ENCODE measurements at regions not wholly inside any gene's neighbourhood (a gene's known extent, or its start where the extent isn't known, plus 50 kb on each side); places are given as distances from the start of the nearest gene placed in this dataset.

DNA sequence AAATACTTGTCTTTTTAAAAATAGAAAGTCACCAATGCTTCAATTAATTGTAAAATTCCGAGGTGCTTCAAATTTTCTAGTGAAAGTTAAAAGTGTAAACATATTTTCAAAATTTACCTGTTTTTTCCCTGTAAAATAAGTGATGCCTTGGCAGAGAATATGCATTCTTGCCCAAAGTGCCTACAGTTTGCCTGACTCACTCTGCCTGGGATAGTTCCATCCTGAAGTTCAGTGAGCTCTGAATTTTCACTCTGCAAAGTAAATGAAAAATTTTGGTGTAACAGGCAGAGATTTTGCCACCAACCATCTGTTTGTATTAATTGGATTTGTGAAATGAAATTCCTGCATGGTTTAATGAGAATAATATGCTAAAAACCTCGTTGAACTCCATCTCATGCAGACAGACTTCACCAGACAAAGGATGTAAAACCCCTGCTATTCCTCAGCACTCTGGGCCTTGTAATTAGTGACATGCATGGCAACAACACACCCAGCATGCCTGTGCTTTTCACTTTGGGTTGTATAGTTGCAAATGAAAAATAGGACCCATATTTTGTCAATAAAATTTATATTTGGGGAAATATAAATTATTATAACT is 117.4 kb upstream of the GNAI1 start:
- TF ChIP-seq, protein P1, sequence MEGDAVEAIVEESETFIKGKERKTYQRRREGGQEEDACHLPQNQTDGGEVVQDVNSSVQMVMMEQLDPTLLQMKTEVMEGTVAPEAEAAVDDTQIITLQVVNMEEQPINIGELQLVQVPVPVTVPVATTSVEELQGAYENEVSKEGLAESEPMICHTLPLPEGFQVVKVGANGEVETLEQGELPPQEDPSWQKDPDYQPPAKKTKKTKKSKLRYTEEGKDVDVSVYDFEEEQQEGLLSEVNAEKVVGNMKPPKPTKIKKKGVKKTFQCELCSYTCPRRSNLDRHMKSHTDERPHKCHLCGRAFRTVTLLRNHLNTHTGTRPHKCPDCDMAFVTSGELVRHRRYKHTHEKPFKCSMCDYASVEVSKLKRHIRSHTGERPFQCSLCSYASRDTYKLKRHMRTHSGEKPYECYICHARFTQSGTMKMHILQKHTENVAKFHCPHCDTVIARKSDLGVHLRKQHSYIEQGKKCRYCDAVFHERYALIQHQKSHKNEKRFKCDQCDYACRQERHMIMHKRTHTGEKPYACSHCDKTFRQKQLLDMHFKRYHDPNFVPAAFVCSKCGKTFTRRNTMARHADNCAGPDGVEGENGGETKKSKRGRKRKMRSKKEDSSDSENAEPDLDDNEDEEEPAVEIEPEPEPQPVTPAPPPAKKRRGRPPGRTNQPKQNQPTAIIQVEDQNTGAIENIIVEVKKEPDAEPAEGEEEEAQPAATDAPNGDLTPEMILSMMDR (IDR thresholded peaks at IDR 0.05) = no peak
- TF ChIP-seq POLR2A (IDR thresholded peaks at IDR 0.05) = no peak
- ATAC-seq = no peak
- no peaks in the 10 kb centered on the region for H3K4me1 ChIP-seq
- H3K27me3 ChIP-seq = no peaks in the 10 kb centered on the region
- WGBS, 2 donors = 29 to 46% methylated on average over 2 of the region's 2 CpGs
- no peak overlapping the region for H3K4me3 ChIP-seq
- intact Hi-C loops (cut with DNase I) = no loop called here
- no peaks in the 10 kb centered on the region for H3K9me3 ChIP-seq
- no peak for DNase-seq
- no peaks in the 10 kb centered on the region for H3K36me3 ChIP-seq (replicated peaks in 1 of 2; ENCODE audit: insufficient read depth in 1 of 2, low read depth in 2 of 2)
- no peak overlapping the region for H3K27ac ChIP-seq

- intact Hi-C loops (cut with DNase I) = no loop called here
- H3K4me1 ChIP-seq = no peaks in the 10 kb centered on the region
- DNase-seq (no peak), ATAC-seq (no peak)
- no peaks in the 10 kb centered on the region for H3K27me3 ChIP-seq
- TF ChIP-seq, protein P1 (IDR thresholded peaks at IDR 0.05) = no peak
- no peak for TF ChIP-seq POLR2A (IDR thresholded peaks at IDR 0.05)
- H3K4me3 ChIP-seq = no peak overlapping the region
- 81 to 94% methylated on average over 2 of the region's 2 CpGs for WGBS, 2 donors
- H3K27ac ChIP-seq = no peak overlapping the region
- no peaks in the 10 kb centered on the region for H3K36me3 ChIP-seq (replicated peaks in 1 of 2; ENCODE audit: insufficient read depth in 1 of 2, low read depth in 2 of 2)
- no peaks in the 10 kb centered on the region for H3K9me3 ChIP-seq
Measured at GRCh38 chr7:80014511-80014910, 120.1 kb upstream of the GNAI1 start.

GRCh38 chr7:80008039-80008438 is 126.6 kb upstream of the GNAI1 start:
- no peak overlapping the region for H3K4me3 ChIP-seq
- H3K27ac ChIP-seq = no peak overlapping the region
- H3K9me3 ChIP-seq = no peaks in the 10 kb centered on the region
- TF ChIP-seq, protein P1 (IDR thresholded peaks at IDR 0.05) = no peak
- ATAC-seq (no peak), DNase-seq (no peak)
- H3K36me3 ChIP-seq (replicated peaks in 1 of 2; ENCODE audit: insufficient read depth in 1 of 2, low read depth in 2 of 2) = no peaks in the 10 kb centered on the region
- intact Hi-C loops (cut with DNase I) = no loop called here
- no peaks in the 10 kb centered on the region for H3K4me1 ChIP-seq
- H3K27me3 ChIP-seq = no peaks in the 10 kb centered on the region
- WGBS, 2 donors = 38 to 39% methylated on average over 1 of the region's 1 CpG

DNA sequence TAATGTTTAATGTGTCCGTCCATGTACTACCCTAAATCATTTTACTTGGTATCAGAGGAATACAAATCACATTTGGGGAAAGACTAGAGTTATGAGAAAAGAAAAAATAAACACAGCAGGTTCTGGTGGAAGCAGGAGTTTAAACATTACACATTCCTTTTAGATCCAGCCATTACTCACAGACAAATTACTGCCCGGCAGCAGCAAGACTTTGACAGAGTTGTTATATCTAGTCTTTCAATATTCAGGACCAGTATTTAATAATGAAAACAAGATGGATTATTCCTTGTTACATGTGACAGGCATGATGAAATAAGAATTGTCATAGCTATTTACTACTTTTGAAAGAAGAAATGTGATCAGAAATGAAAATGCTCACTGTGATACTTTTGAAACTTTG is 131.8 kb upstream of the GNAI1 start:
- Histone ChIP-seq H3K4me1 (no peaks in the 10 kb centered on the region), H3K27ac (no peak overlapping the region), H3K36me3 (replicated peaks in 1 of 2; ENCODE audit: insufficient read depth in 1 of 2, low read depth in 2 of 2) (no peaks in the 10 kb centered on the region), H3K9me3 (no peaks in the 10 kb centered on the region), H3K4me3 (no peak overlapping the region), H3K27me3 (no peaks in the 10 kb centered on the region)
- TF ChIP-seq POLR2A (IDR thresholded peaks at IDR 0.05) = no peak
- TF ChIP-seq, protein P1 (IDR thresholded peaks at IDR 0.05) = no peak
- intact Hi-C loops (cut with DNase I) = no loop called here
- 14 to 15% methylated on average over 2 of the region's 2 CpGs for WGBS, 2 donors
- ATAC-seq (no peak), DNase-seq (no peak)

- Histone ChIP-seq H3K27ac (no peak overlapping the region), H3K27me3 (no peaks in the 10 kb centered on the region), H3K4me3 (no peak overlapping the region), H3K9me3 (no peaks in the 10 kb centered on the region), H3K4me1 (no peaks in the 10 kb centered on the region), H3K36me3 (replicated peaks in 1 of 2; ENCODE audit: insufficient read depth in 1 of 2, low read depth in 2 of 2) (no peaks in the 10 kb centered on the region)
- TF ChIP-seq POLR2A (IDR thresholded peaks at IDR 0.05) = no peak
- TF ChIP-seq, protein P1 (IDR thresholded peaks at IDR 0.05) = no peak
- DNase-seq (no peak), ATAC-seq (no peak)
- intact Hi-C loops (cut with DNase I) = no loop called here
- 28 to 33% methylated on average over 1 of the region's 1 CpG for WGBS, 2 donors
Measured at GRCh38 chr7:79998363-79998762, 136.3 kb upstream of the GNAI1 start.
